ENCODE measurements at regions not wholly inside any gene's neighbourhood (a gene's known extent, or its start where the extent isn't known, plus 50 kb on each side); places are given as distances from the start of the nearest gene placed in this dataset.
"Not testable (repeated sequence)": the region's sequence is repeated elsewhere in the genome, so short reads cannot be mapped to it uniquely, and the experiment has no call there.

DNA sequence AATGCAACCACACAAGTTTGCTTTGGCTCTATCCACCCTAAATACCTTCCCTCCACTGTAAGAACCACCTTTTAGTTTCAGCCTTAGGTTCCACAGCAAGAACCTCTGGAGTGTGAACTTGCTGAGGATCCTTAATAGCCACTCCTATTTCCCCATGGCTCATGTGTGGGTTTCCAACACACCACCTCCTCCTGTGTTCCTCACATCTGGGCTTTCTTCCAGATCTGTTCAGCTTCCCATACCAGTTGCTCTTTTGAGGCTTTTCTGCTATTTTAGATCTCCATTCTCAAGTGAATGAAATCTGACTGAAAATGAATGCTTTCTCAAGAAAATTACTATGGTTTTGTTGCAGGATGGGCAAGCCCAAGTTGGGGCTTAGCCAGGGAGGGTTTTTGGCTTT is 104.8 kb upstream of the MIR17HG start:
- TF ChIP-seq, protein P1, sequence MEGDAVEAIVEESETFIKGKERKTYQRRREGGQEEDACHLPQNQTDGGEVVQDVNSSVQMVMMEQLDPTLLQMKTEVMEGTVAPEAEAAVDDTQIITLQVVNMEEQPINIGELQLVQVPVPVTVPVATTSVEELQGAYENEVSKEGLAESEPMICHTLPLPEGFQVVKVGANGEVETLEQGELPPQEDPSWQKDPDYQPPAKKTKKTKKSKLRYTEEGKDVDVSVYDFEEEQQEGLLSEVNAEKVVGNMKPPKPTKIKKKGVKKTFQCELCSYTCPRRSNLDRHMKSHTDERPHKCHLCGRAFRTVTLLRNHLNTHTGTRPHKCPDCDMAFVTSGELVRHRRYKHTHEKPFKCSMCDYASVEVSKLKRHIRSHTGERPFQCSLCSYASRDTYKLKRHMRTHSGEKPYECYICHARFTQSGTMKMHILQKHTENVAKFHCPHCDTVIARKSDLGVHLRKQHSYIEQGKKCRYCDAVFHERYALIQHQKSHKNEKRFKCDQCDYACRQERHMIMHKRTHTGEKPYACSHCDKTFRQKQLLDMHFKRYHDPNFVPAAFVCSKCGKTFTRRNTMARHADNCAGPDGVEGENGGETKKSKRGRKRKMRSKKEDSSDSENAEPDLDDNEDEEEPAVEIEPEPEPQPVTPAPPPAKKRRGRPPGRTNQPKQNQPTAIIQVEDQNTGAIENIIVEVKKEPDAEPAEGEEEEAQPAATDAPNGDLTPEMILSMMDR (IDR thresholded peaks at IDR 0.05; ENCODE audit: low read length, missing control alignments): no peak
- no peak for DNase-seq (ENCODE audit: low read depth)

DNA sequence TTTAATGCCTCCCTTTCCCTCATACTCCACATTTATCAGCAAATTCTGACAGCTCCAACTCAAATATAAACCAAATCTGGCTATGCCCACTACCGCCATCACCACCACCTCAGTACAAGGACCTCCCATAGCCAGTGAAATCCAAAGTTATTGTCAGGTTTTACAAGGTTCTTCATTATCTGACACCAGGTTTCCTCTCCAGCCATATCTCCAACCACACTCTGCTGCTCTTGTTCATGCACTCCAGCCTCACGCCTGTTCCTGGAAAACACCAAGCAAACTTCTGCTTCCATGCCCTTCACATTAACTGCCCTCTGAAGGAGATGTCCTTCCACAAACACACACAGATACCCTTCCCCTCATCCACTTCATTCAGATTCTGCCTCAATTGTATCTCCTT is 102.2 kb upstream of the MIR17HG start:
- TF ChIP-seq, protein P1 (IDR thresholded peaks at IDR 0.05; ENCODE audit: low read length, missing control alignments): no peak
- no peak overlapping the region for H3K4me3 ChIP-seq (replicated peaks; ENCODE audit: low read depth, low read length)
- no peak for DNase-seq (ENCODE audit: low read depth)

More for the DNA sequence above, 104.8 kb upstream of the MIR17HG start:
- no peak overlapping the region for H3K4me3 ChIP-seq (replicated peaks; ENCODE audit: low read depth, low read length)

DNA sequence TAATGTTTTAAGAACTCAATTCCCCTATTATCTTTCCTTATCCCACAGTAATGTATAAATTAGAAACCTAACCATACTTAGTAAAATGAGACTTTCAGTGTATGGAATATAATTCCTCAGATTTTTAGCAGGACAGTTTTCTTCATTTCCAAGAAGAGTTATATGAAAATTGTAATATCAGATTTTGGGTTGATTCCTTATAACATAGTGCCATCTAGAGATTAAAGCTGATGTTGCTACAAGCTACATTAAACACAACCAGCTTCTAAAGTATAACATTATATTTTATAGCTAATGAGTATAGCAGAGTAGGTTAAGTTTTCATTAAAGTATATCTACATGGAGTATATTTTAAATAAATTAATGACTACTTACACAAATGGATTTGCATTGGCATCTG is 99.7 kb upstream of the MIR17HG start:
- no peak overlapping the region for H3K4me3 ChIP-seq (replicated peaks; ENCODE audit: low read depth, low read length)
- peak; percentile 12 for DNase-seq (ENCODE audit: low read depth)
- TF ChIP-seq, protein P1 (IDR thresholded peaks at IDR 0.05; ENCODE audit: low read length, missing control alignments): peak; percentile 16

DNA sequence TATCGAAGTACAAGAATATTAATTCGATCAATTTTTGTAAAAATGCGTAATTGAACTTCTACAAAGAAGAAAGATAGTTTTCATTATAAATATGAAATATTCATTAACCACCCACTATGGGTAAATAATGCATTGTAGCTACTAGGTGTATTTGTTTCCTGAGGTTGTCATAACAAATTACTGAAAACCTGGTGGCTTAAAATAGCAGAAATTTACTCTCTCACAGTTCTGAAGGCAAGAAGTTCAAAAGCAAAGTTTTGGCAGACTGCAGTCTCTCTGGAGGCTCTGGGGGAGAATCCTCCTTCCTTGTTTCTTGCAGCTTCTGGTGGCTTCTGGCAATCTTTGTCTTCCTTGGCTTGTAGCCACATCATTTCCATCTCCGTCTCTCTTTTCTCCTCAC is 99.2 kb upstream of the MIR17HG start:
- DNase-seq (ENCODE audit: low read depth): no peak
- H3K4me3 ChIP-seq (replicated peaks; ENCODE audit: low read depth, low read length): no peak overlapping the region
- TF ChIP-seq, protein P1 (IDR thresholded peaks at IDR 0.05; ENCODE audit: low read length, missing control alignments): no peak

DNA sequence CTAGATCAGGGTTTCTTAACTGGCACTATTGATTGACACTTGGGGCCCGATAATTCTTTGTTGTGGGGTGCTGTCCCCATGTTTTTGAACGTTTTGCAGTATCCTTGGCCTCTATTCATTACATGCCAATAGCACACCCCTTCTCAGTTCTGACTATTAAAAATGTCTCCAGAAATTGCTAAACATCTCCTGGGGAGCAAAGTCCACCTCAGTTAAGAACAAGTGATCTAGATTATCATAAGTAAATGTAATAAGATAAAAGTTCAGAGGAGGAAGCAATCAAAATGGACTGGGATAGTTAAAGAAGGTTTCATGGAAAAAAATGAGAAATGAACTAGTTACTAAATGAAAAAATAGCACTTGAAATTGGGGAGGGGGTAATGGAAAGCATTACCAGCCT is 98.1 kb upstream of the MIR17HG start:
- TF ChIP-seq, protein P1 (IDR thresholded peaks at IDR 0.05; ENCODE audit: low read length, missing control alignments): no peak
- DNase-seq (ENCODE audit: low read depth): no peak
- no peak overlapping the region for H3K4me3 ChIP-seq (replicated peaks; ENCODE audit: low read depth, low read length)

DNA sequence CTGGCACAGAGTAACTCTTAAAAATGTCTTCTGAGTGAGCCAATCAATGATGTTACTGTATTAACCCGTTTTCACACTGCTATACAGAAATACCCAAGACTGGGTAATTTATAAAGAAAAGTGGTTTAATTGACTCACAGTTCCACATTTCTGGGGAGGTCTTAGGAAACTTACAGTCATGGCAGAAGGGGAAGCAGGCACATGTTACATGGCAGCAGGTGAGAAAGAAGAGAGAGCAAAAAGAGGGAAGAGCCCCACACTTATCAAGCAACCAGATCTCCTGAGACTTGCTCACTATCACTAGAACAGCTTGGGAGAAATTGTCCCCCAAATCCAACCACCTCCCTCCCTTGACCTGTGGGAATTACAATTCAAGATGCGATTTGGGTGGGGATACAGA is 97.6 kb upstream of the MIR17HG start:
- DNase-seq (ENCODE audit: low read depth): no peak
- H3K4me3 ChIP-seq (replicated peaks; ENCODE audit: low read depth, low read length): no peak overlapping the region
- TF ChIP-seq, protein P1 (IDR thresholded peaks at IDR 0.05; ENCODE audit: low read length, missing control alignments): no peak

DNA sequence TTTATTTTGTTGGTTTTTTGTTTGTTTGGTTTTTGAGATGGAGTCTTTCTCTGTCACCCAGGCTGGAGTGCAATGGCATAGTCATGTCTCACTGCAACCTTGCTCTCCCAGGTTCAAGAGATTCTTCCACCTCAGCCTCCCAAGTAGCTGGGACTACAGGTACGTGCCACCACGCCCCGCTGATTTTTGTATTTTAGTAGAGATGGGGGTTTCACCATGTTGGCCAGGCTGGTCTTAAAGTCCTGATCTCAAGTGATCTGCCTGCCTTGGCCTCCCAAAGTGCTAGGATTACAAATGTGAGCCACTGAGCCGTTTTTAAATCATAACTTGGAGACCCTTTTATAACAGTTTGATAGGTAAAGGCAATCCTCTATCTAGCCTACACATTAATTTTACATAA is 95.9 kb upstream of the MIR17HG start:
- DNase-seq (ENCODE audit: low read depth); H3K4me3 ChIP-seq (replicated peaks; ENCODE audit: low read depth, low read length): not testable (repeated sequence)

DNA sequence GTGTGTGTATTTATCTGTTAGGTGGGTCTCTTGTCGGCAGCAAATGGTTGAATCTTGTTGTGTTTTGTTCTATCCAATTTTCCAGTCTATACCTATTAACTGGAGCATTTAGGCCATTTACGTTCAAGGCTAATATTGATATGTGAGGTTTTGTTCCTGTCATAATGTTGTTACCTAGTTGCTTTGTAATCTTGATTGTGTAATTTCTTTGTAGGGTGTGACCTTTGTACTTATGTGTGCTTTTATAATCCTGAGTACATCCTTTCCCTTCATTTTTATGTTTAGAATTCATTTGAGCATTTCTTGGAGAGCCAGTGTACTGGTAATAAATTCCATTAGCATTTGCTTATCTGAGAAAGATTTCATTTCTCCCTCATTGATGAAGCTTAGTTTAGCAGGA is 83.0 kb upstream of the MIR17HG start:
- TF ChIP-seq, protein P1 (IDR thresholded peaks at IDR 0.05; ENCODE audit: low read length, missing control alignments): no peak
- H3K4me3 ChIP-seq (replicated peaks; ENCODE audit: low read depth, low read length): no peak overlapping the region
- no peak for DNase-seq (ENCODE audit: low read depth)
